SJCRH30 (cell line): ENCODE measurements at regions not wholly inside any gene's neighbourhood (a gene's known extent, or its start where the extent isn't known, plus 50 kb on each side); places are given as distances from the start of the nearest gene placed in this dataset.

Experiments used
- DNase-seq, 2 experiments: peaks; one replicate each; pipeline ENCODE4 v3.0.0-alpha.2; 2015 to 2020
- H3K27ac ChIP-seq: fragments of 250-450 bp; sonication (Bioruptor Pico); 2 replicates; pipeline ENCODE4 v1.5.1; 2020; ENCODE audit warnings: mild to moderate bottlenecking, moderate library complexity
- H3K27me3 ChIP-seq: fragments of 250-450 bp; sonication (Bioruptor Pico); 2 replicates; pipeline ENCODE4 v1.5.1; 2020; ENCODE audit warnings: mild to moderate bottlenecking, moderate library complexity
- H3K36me3 ChIP-seq: fragments of 250-450 bp; sonication (Bioruptor Pico); 2 replicates; pipeline ENCODE4 v1.5.1; 2020; ENCODE audit warnings: mild to moderate bottlenecking, moderate library complexity
- H3K4me1 ChIP-seq: fragments of 250-450 bp; sonication (Bioruptor Pico); 2 replicates; pipeline ENCODE4 v1.5.1; 2020; ENCODE audit warnings: mild to moderate bottlenecking, moderate library complexity
- H3K4me3 ChIP-seq: fragments of 250-450 bp; sonication (Bioruptor Pico); 2 replicates; pipeline ENCODE4 v1.5.1; 2020; ENCODE audit warnings: mild to moderate bottlenecking, moderate library complexity
- H3K9me3 ChIP-seq: fragments of 250-450 bp; sonication (Bioruptor Pico); replicated peaks from 2 replicates; pipeline ENCODE4 v1.5.1; 2020; ENCODE audit warnings: mild to moderate bottlenecking, moderate library complexity

GRCh38 chr20:40262219-40262618 is 426.8 kb downstream of the MAFB start:
- no peaks in the 10 kb centered on the region for H3K36me3 ChIP-seq
- no peak overlapping the region for H3K4me3 ChIP-seq
- DNase-seq, result no peak
- peaks cover 18% of the 10 kb centered on the region for H3K27me3 ChIP-seq
- H3K27ac ChIP-seq, result no peak overlapping the region
- no peaks in the 10 kb centered on the region for H3K4me1 ChIP-seq
- H3K9me3 ChIP-seq, result no peaks in the 10 kb centered on the region; the same call in 1 of the 2 replicates

GRCh38 chr20:40258931-40259330 is 430.1 kb downstream of the MAFB start:
- H3K4me1 ChIP-seq, result no peaks in the 10 kb centered on the region
- no peaks in the 10 kb centered on the region; the same call in 1 of the 2 replicates for H3K9me3 ChIP-seq
- H3K27ac ChIP-seq, result no peak overlapping the region
- H3K4me3 ChIP-seq, result no peak overlapping the region
- peaks cover 27% of the 10 kb centered on the region for H3K27me3 ChIP-seq
- DNase-seq, result no peak
- H3K36me3 ChIP-seq, result no peaks in the 10 kb centered on the region

- H3K27me3 ChIP-seq, result peaks cover 24% of the 10 kb centered on the region
- H3K4me1 ChIP-seq, result no peaks in the 10 kb centered on the region
- H3K9me3 ChIP-seq, result no peaks in the 10 kb centered on the region; the same call in 1 of the 2 replicates
- no peaks in the 10 kb centered on the region for H3K36me3 ChIP-seq
- no peak overlapping the region for H3K4me3 ChIP-seq
- no peak for DNase-seq
- no peak overlapping the region for H3K27ac ChIP-seq
Measured at GRCh38 chr20:40257763-40258162, 431.3 kb downstream of the MAFB start.

GRCh38 chr20:40255365-40255764 is 433.7 kb downstream of the MAFB start:
- Histone ChIP-seq H3K27ac (no peak overlapping the region), H3K4me3 (no peak overlapping the region), H3K4me1 (no peaks in the 10 kb centered on the region), H3K27me3 (peaks cover 16% of the 10 kb centered on the region; the same call in 1 of the 2 replicates), H3K9me3 (no peaks in the 10 kb centered on the region; the same call in 1 of the 2 replicates), H3K36me3 (no peaks in the 10 kb centered on the region)
- DNase-seq, result no peak

- Histone ChIP-seq H3K9me3 (no peaks in the 10 kb centered on the region), H3K4me1 (no peaks in the 10 kb centered on the region), H3K27ac (no peak overlapping the region), H3K27me3 (peaks cover 16% of the 10 kb centered on the region; the same call in 1 of the 2 replicates), H3K4me3 (no peak overlapping the region), H3K36me3 (no peaks in the 10 kb centered on the region)
- no peak for DNase-seq
Measured at GRCh38 chr20:40254023-40254772, 434.8 kb downstream of the MAFB start.

- Histone ChIP-seq H3K27me3 (0 out of 2 replicates have a peak, but pooled peaks cover 2% of the 10 kb centered on the region), H3K36me3 (no peaks in the 10 kb centered on the region), H3K4me3 (no peak overlapping the region), H3K4me1 (no peaks in the 10 kb centered on the region), H3K27ac (no peak overlapping the region), H3K9me3 (no peaks in the 10 kb centered on the region)
- peak; percentile 59 to 84 for DNase-seq
Measured at GRCh38 chr20:40251284-40251932, 437.6 kb downstream of the MAFB start.

- no peaks in the 10 kb centered on the region for H3K27me3 ChIP-seq
- no peak for DNase-seq
- no peaks in the 10 kb centered on the region for H3K4me1 ChIP-seq
Measured at GRCh38 chr20:40249805-40250204, 439.2 kb downstream of the MAFB start.

GRCh38 chr20:40245829-40246228 is 443.2 kb downstream of the MAFB start:
- H3K27me3 ChIP-seq, result no peaks in the 10 kb centered on the region; the same call in 1 of the 2 replicates
- H3K27ac ChIP-seq, result no peak overlapping the region
- H3K4me1 ChIP-seq, result no peaks in the 10 kb centered on the region
- no peak for DNase-seq
- H3K9me3 ChIP-seq, result no peaks in the 10 kb centered on the region
- no peak overlapping the region for H3K4me3 ChIP-seq
- no peaks in the 10 kb centered on the region for H3K36me3 ChIP-seq

More at GRCh38 chr20:40249805-40250204, 439.2 kb downstream of the MAFB start:
- H3K36me3 ChIP-seq, result no peaks in the 10 kb centered on the region
- no peak overlapping the region for H3K4me3 ChIP-seq
- no peak overlapping the region for H3K27ac ChIP-seq
- no peaks in the 10 kb centered on the region for H3K9me3 ChIP-seq

GRCh38 chr20:40244286-40244685 is 444.8 kb downstream of the MAFB start:
- no peak overlapping the region for H3K27ac ChIP-seq

GRCh38 chr20:40241596-40242343 is 447.3 kb downstream of the MAFB start:
- H3K27ac ChIP-seq, result no peak overlapping the region
- no peaks in the 10 kb centered on the region for H3K4me1 ChIP-seq
- no peaks in the 10 kb centered on the region for H3K9me3 ChIP-seq
- H3K27me3 ChIP-seq, result peaks cover 5% of the 10 kb centered on the region; the same call in 1 of the 2 replicates
- no peak overlapping the region for H3K4me3 ChIP-seq
- DNase-seq, result no peak
- no peaks in the 10 kb centered on the region for H3K36me3 ChIP-seq

More at GRCh38 chr20:40244286-40244685, 444.8 kb downstream of the MAFB start:
- H3K4me1 ChIP-seq, result no peaks in the 10 kb centered on the region
- no peak for DNase-seq
- no peaks in the 10 kb centered on the region for H3K9me3 ChIP-seq
- no peaks in the 10 kb centered on the region for H3K36me3 ChIP-seq
- H3K27me3 ChIP-seq, result no peaks in the 10 kb centered on the region; the same call in 1 of the 2 replicates
- H3K4me3 ChIP-seq, result no peak overlapping the region

GRCh38 chr20:40238511-40238910 is 450.5 kb downstream of the MAFB start:
- no peak overlapping the region for H3K4me3 ChIP-seq
- no peaks in the 10 kb centered on the region for H3K4me1 ChIP-seq
- peaks cover 8% of the 10 kb centered on the region; the same call in 1 of the 2 replicates for H3K27me3 ChIP-seq
- DNase-seq, result no peak
- H3K27ac ChIP-seq, result no peak overlapping the region
- no peaks in the 10 kb centered on the region for H3K36me3 ChIP-seq
- no peaks in the 10 kb centered on the region for H3K9me3 ChIP-seq

GRCh38 chr20:40234593-40234992 is 454.4 kb downstream of the MAFB start:
- H3K27me3 ChIP-seq, result 0 out of 2 replicates have a peak, but pooled peaks cover 8% of the 10 kb centered on the region
- no peaks in the 10 kb centered on the region for H3K4me1 ChIP-seq
- DNase-seq, result no peak
- H3K27ac ChIP-seq, result no peak overlapping the region
- H3K36me3 ChIP-seq, result no peaks in the 10 kb centered on the region
- no peaks in the 10 kb centered on the region for H3K9me3 ChIP-seq
- no peak overlapping the region for H3K4me3 ChIP-seq

- no peak overlapping the region for H3K4me3 ChIP-seq
- 0 out of 2 replicates have a peak, but pooled peaks cover 8% of the 10 kb centered on the region for H3K27me3 ChIP-seq
- H3K4me1 ChIP-seq, result no peaks in the 10 kb centered on the region
- H3K9me3 ChIP-seq, result no peaks in the 10 kb centered on the region
- no peak for DNase-seq
- no peaks in the 10 kb centered on the region for H3K36me3 ChIP-seq
- no peak overlapping the region for H3K27ac ChIP-seq
Measured at GRCh38 chr20:40233406-40233805, 455.6 kb downstream of the MAFB start.

- H3K27ac ChIP-seq, result no peak overlapping the region
- H3K9me3 ChIP-seq, result no peaks in the 10 kb centered on the region
- no peak overlapping the region for H3K4me3 ChIP-seq
- no peaks in the 10 kb centered on the region for H3K36me3 ChIP-seq
- H3K27me3 ChIP-seq, result 0 out of 2 replicates have a peak, but pooled peaks cover 8% of the 10 kb centered on the region
- H3K4me1 ChIP-seq, result no peaks in the 10 kb centered on the region
- no peak for DNase-seq
Measured at GRCh38 chr20:40232756-40233155, 456.3 kb downstream of the MAFB start.

GRCh38 chr20:40232273-40232672 is 456.8 kb downstream of the MAFB start:
- no peak for DNase-seq
- Histone ChIP-seq H3K4me3 (no peak overlapping the region), H3K27ac (no peak overlapping the region), H3K27me3 (0 out of 2 replicates have a peak, but pooled peaks cover 5% of the 10 kb centered on the region), H3K4me1 (no peaks in the 10 kb centered on the region), H3K36me3 (no peaks in the 10 kb centered on the region), H3K9me3 (no peaks in the 10 kb centered on the region)
